Calu3 (cell line): ENCODE measurements at regions not wholly inside any gene's neighbourhood (a gene's known extent, or its start where the extent isn't known, plus 50 kb on each side); places are given as distances from the start of the nearest gene placed in this dataset.

ENCODE experiments used
- BruUV-seq: library from RNA; stranded (reverse); fragments of 400-500 nt; replicated peaks from 2 replicates; lab custom pipeline; 2021; lab: Mats Ljungman, UMichigan
- CTCF ChIA-PET: fragments of 300-600 bp; sonication (Branson Sonifier 250); formaldehyde crosslinking; loops from one replicate; lab custom pipeline; 2022; ENCODE audit warnings: antibody characterized with exemption; lab: Charles Lee
- DNase-seq: peaks from one replicate; pipeline ENCODE4 v3.0.0; 2022
- H3K27ac Mint-ChIP-seq: one replicate; pipeline ENCODE4 v1.8.0; 2022; ENCODE audit warnings: mixed read lengths; ENCODE audit not compliant: unreplicated experiment
- H3K27me3 Mint-ChIP-seq: one replicate; pipeline ENCODE4 v1.8.0; 2022; ENCODE audit warnings: mixed read lengths; ENCODE audit not compliant: unreplicated experiment
- H3K36me3 Mint-ChIP-seq: one replicate; pipeline ENCODE4 v1.8.0; 2022; ENCODE audit warnings: mild to moderate bottlenecking, moderate library complexity, mixed read lengths; ENCODE audit not compliant: insufficient read depth, unreplicated experiment
- H3K4me1 Mint-ChIP-seq: one replicate; pipeline ENCODE4 v1.8.0; 2022; ENCODE audit warnings: mild to moderate bottlenecking, low read depth, mixed read lengths; ENCODE audit not compliant: unreplicated experiment
- H3K4me3 Mint-ChIP-seq: one replicate; pipeline ENCODE4 v1.8.0; 2022; ENCODE audit warnings: mild to moderate bottlenecking, low read depth, moderate library complexity, mixed read lengths; ENCODE audit not compliant: unreplicated experiment
- H3K9me3 Mint-ChIP-seq: one replicate; pipeline ENCODE4 v1.8.0; 2022; ENCODE audit warnings: low read depth, mixed read lengths; ENCODE audit not compliant: unreplicated experiment
- intact Hi-C: fragments of 100-400 bp; cut with micrococcal nuclease; formaldehyde crosslinking; loops from one replicate; pipeline ENCODE4 v1.10.0; 2022; ENCODE audit not compliant: unreplicated experiment
- TF ChIP-seq, protein P1 (sequence below): fragments of 200-600 bp; IDR thresholded peaks from one replicate; pipeline ENCODE4 v1.8.0; 2022; ENCODE audit warnings: antibody characterized with exemption; ENCODE audit not compliant: unreplicated experiment

- TF ChIP-seq, protein P1, sequence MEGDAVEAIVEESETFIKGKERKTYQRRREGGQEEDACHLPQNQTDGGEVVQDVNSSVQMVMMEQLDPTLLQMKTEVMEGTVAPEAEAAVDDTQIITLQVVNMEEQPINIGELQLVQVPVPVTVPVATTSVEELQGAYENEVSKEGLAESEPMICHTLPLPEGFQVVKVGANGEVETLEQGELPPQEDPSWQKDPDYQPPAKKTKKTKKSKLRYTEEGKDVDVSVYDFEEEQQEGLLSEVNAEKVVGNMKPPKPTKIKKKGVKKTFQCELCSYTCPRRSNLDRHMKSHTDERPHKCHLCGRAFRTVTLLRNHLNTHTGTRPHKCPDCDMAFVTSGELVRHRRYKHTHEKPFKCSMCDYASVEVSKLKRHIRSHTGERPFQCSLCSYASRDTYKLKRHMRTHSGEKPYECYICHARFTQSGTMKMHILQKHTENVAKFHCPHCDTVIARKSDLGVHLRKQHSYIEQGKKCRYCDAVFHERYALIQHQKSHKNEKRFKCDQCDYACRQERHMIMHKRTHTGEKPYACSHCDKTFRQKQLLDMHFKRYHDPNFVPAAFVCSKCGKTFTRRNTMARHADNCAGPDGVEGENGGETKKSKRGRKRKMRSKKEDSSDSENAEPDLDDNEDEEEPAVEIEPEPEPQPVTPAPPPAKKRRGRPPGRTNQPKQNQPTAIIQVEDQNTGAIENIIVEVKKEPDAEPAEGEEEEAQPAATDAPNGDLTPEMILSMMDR: no peak
- H3K4me3 Mint-ChIP-seq: no peak overlapping the region
- CTCF ChIA-PET: no interaction called here
- no peak for DNase-seq
- H3K9me3 Mint-ChIP-seq: no peaks in the 10 kb centered on the region
- intact Hi-C loops: no loop called here
- no peaks in the 10 kb centered on the region for H3K4me1 Mint-ChIP-seq
- BruUV-seq: no TSS peak
- no peak overlapping the region for H3K27ac Mint-ChIP-seq
- no peaks in the 10 kb centered on the region for H3K27me3 Mint-ChIP-seq
- H3K36me3 Mint-ChIP-seq: no peaks in the 10 kb centered on the region
Measured at GRCh38 chr13:73681779-73682178, 452.4 kb downstream of the KLF12 start.

GRCh38 chr13:73681015-73681414 is 453.2 kb downstream of the KLF12 start:
- TF ChIP-seq, protein P1: no peak
- Mint-ChIP-seq H3K27ac (no peak overlapping the region), H3K9me3 (no peaks in the 10 kb centered on the region), H3K27me3 (no peaks in the 10 kb centered on the region), H3K36me3 (no peaks in the 10 kb centered on the region), H3K4me3 (no peak overlapping the region), H3K4me1 (no peaks in the 10 kb centered on the region)
- no peak for DNase-seq
- intact Hi-C loops: no loop called here
- CTCF ChIA-PET: no interaction called here
- BruUV-seq: no TSS peak

DNA sequence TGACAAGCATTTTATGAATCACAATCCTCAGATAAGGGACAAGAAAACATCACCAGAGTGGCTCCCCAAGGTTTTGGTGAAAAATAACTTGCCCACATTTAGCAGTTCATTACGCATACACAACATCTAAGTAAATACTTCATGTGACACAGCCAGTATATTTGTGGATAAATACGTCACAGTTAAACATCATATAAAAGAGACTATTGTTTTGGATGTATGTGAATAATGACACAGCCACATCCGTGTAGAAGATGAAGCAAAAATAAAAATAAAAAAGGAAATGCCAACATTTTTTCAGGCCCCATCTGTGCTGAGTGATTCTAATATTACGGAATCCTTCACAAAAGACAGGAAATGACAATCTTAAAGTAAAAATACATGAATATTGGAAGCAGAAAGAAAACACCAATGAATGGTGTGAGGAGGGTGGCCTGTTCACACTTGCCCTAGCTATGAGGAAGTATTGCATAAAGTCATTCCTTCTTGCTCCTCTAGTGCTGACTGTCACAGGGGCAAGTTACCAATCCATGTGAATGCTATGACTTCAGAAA is 457.1 kb downstream of the KLF12 start:
- TF ChIP-seq, protein P1: no peak
- peak; percentile 4 for DNase-seq
- CTCF ChIA-PET: no interaction called here
- Mint-ChIP-seq H3K4me3 (no peak overlapping the region), H3K36me3 (no peaks in the 10 kb centered on the region), H3K9me3 (no peaks in the 10 kb centered on the region), H3K27ac (peak overlapping the region; percentile 95), H3K27me3 (no peaks in the 10 kb centered on the region), H3K4me1 (peaks cover 12% of the 10 kb centered on the region)
- no TSS peak for BruUV-seq
- intact Hi-C loops: loop anchor here (1.0 to 10.0 kb wide), 3 partner anchors 26 to 256 kb away; no protein-coding TSS in a partner anchor

DNA sequence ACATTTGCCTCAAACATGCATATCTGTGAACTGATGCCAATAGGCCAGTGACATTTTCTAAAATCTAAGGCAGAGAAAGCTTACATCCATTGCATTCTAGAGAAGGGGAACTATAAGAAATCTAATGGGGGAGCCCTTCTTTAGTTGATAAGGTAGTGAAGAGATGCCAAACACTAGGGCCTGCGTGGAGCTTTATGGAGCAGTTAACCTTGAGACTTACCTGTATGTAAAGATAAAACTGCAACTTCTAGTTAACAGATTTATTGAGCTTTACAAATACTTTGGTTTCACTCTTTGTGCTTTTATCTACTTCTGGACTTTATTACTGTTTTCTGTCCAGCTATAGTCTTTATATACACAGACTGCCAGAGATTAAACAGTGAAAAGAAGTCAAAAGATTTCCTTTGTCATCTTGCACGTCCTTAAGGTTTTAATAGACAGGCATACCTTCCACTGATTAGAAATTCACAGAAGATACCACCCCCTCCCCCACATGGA is 457.6 kb downstream of the KLF12 start:
- Mint-ChIP-seq H3K4me1 (peaks cover 12% of the 10 kb centered on the region), H3K36me3 (no peaks in the 10 kb centered on the region), H3K27me3 (no peaks in the 10 kb centered on the region), H3K9me3 (no peaks in the 10 kb centered on the region), H3K4me3 (no peak overlapping the region), H3K27ac (peak overlapping the region; percentile 95)
- TF ChIP-seq, protein P1: no peak
- TSS peak; percentile 48 for BruUV-seq
- intact Hi-C loops: loop anchor here (1.0 to 10.0 kb wide), 3 partner anchors 26 to 255 kb away; no protein-coding TSS in a partner anchor
- CTCF ChIA-PET: interaction anchor here (0.7 kb wide), 1 partner anchor 113 kb away, joined by 5 read pairs; no protein-coding TSS in a partner anchor
- no peak for DNase-seq
